Fibroblast of villous mesenchyme (primary cell): ENCODE measurements at regions not wholly inside any gene's neighbourhood (a gene's known extent, or its start where the extent isn't known, plus 50 kb on each side); places are given as distances from the start of the nearest gene placed in this dataset.

ENCODE experiments used
- DNase-seq: peaks from one replicate; pipeline ENCODE4 v3.0.0-alpha.2; 2010; ENCODE audit warnings: low read depth
- H3K4me3 ChIP-seq: 2 replicates; pipeline ENCODE4 v1.5.1; 2011; ENCODE audit warnings: low read depth, mild to moderate bottlenecking, low read length
- CTCF ChIP-seq: IDR thresholded peaks from 2 replicates; pipeline ENCODE4 v1.5.1; 2012; ENCODE audit warnings: low read depth, mild to moderate bottlenecking, low read length; ENCODE audit not compliant: insufficient read depth

DNA sequence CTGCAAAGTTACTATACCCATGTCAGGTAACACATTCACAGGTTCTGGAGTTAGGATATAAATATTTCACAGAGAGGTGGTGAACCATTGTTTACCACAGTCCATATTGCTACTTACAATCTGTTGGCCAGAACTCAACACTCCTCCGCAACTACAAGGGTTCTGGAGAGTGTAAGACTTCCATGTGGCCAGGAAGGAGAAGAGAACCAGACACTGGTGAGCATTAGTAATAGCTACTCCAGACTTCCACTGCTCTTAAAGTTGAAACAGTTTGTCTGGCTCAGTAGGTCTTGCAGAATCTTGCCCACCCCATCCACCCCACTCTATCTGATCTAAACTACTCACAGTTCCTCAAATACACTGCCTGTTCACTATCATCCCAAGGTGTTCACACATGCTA, 369.6 kb downstream of the DUSP6 start:
- no peak overlapping the region for H3K4me3 ChIP-seq
- TF ChIP-seq CTCF: no peak
- DNase-seq: peak; percentile 17

DNA sequence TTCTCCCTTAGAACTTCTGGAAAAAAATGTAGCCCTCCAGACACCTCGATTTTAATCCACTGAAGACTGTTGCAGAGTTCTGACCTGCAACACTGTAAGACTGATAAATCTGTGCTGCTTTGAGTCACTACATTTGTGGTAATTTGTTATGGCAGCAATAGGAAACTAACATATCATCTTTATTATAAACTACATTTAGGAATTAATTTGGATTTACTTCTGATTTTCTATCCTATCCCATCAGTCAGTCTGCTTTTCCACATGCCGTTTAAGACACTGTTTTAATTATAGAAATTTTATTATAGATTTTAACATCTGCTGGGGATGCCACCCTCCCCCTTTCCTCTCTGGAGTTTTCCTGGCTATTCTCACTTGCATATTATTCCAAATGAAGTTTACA, 375.2 kb downstream of the DUSP6 start:
- no peak for TF ChIP-seq CTCF
- no peak for DNase-seq

DNA sequence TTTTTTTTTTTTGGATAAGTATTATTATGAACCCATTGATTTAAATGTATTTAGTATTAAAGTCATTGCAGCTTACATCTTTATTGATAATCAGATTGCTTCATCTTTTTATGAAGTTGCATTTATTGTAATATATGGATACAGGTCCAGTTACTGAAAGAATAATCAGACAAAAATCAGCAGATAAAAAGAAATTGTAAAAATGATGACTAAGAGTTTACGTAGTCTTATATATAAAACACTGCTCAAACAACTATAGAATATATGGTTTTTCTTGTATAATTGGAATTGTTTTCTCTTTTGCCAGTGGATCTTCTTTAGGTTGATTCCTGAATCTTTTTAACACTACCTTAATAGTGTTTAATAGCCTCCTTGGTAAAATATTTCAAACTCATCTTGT, 378.3 kb downstream of the DUSP6 start:
- TF ChIP-seq CTCF: no peak
- H3K4me3 ChIP-seq: no peak overlapping the region
- no peak for DNase-seq

More for the DNA sequence above, 375.2 kb downstream of the DUSP6 start:
- no peak overlapping the region for H3K4me3 ChIP-seq

DNA sequence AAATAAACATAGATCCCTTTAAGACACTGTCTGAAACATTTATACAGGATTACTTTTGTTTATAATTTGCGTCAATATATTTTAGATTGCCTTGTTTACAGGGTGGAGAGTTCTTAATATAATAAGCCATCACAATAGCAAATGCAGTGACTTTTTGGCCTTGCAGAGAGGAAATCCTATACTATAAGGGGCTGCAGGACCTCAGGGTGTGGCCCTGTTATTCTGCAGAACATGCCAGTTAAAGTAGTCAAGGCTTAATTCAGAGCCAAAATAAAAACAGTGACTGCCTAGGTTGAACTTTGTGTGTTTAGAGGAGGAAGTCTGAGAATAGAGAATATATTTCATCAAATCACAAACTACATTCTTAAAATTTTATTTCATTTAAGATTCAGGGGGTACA, 381.6 kb downstream of the DUSP6 start:
- TF ChIP-seq CTCF: no peak
- H3K4me3 ChIP-seq: no peak overlapping the region
- DNase-seq: no peak

DNA sequence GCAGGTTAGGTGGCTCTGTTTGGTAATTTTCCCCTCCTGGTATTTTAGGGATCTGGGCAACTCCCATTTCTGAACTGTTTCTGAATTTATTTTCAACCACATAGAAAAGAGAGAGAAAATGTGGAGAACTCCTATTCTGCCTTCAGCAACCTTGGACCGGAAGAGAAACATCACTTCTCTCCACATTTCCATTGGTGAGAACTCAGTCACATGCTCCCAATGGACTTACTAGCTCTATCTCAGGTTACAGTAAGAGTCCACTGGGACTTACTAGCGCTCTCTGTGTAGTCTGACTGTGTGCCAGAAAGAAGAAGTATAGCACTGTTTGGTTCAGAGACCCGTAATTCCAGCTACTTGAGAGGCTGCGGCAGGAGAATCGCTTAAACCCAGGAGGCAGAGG, 383.2 kb downstream of the DUSP6 start:
- TF ChIP-seq CTCF: no peak
- no peak overlapping the region for H3K4me3 ChIP-seq
- no peak for DNase-seq

- H3K4me3 ChIP-seq: no peak overlapping the region
- no peak for TF ChIP-seq CTCF
- peak; percentile 22 for DNase-seq
Observed at GRCh38 chr12:88960213-88960878, 380.1 kb upstream of the KITLG start.

- H3K4me3 ChIP-seq: no peak overlapping the region
- no peak for TF ChIP-seq CTCF
- no peak for DNase-seq
Observed at GRCh38 chr12:88958946-88959345, 378.7 kb upstream of the KITLG start.
